Ovary (tissue), 3 donors: ENCODE measurements at regions not wholly inside any gene's neighbourhood (a gene's known extent, or its start where the extent isn't known, plus 50 kb on each side); places are given as distances from the start of the nearest gene placed in this dataset.

Source experiments
- EP300 ChIP-seq: sonication (generic); formaldehyde crosslinking; IDR thresholded peaks from one replicate; pipeline ENCODE4 v1.6.1; 2017; ENCODE audit warnings: antibody characterized with exemption
- POLR2A ChIP-seq: fragments of 450-650 bp; IDR thresholded peaks from one replicate; pipeline ENCODE4 v1.6.1; 2017; ENCODE audit warnings: antibody characterized with exemption, mild to moderate bottlenecking, moderate library complexity
- TF ChIP-seq, protein P1 (sequence below), 3 donors: fragments of 450-650 bp in 2 of 3; fragments of 200-600 bp in 1 of 3; IDR thresholded peaks; one replicate each; pipeline versions ENCODE4 v1.5.1 to v1.8.0; 2016 to 2022; ENCODE audit warnings: antibody characterized with exemption in 3 of 3, mild to moderate bottlenecking in 1 of 3
- donor health status: DM: no; HTN: no; CAD: no.

DNA sequence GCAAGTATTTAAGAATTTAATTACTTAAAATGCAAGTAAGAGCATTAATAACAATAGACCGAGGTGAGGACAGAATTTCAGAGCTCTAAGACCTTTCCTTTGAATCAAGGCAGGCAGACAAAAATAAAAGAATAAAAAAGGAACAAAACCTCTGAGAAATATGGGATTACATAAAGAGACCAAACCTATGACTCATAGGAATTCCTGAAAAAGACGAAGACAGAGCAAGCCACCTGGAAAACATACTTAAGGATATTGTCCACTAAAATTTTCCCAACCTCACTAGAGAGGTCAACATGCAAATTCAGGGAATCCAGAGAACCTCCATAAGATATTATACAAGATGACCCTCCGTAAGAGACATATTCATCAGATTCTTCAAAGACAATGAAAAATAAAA is 325.1 kb downstream of the AEBP2 start:
- TF ChIP-seq, protein P1, sequence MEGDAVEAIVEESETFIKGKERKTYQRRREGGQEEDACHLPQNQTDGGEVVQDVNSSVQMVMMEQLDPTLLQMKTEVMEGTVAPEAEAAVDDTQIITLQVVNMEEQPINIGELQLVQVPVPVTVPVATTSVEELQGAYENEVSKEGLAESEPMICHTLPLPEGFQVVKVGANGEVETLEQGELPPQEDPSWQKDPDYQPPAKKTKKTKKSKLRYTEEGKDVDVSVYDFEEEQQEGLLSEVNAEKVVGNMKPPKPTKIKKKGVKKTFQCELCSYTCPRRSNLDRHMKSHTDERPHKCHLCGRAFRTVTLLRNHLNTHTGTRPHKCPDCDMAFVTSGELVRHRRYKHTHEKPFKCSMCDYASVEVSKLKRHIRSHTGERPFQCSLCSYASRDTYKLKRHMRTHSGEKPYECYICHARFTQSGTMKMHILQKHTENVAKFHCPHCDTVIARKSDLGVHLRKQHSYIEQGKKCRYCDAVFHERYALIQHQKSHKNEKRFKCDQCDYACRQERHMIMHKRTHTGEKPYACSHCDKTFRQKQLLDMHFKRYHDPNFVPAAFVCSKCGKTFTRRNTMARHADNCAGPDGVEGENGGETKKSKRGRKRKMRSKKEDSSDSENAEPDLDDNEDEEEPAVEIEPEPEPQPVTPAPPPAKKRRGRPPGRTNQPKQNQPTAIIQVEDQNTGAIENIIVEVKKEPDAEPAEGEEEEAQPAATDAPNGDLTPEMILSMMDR (IDR thresholded peaks at IDR 0.05) = no peak
- TF ChIP-seq POLR2A (no peak), EP300 (no peak)
